ENCODE measurements at regions not wholly inside any gene's neighbourhood (a gene's known extent, or its start where the extent isn't known, plus 50 kb on each side); places are given as distances from the start of the nearest gene placed in this dataset.
"Not testable (repeated sequence)": the region's sequence is repeated elsewhere in the genome, so short reads cannot be mapped to it uniquely, and the experiment has no call there.

DNA sequence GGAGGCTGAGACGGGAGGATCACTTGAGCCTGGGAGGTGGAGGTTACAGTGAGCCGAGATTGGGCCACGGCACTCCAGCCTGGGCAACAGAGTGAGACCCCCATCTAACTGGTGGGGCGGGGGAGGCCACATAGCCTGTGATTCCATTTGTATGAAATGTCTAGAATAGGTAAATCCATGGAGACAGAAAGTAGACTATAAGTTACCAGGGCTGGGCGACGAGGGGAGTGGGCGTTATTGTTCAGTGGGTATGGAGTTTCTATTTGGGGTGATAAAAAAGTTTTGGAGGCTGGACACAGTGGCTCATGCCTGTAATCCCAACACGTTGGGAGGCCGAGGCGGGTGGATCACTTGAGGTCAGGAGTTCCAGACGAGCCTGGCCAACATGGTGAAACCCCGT is 97.8 kb downstream of the CRLF3 start:
- TF ChIP-seq, protein P1, sequence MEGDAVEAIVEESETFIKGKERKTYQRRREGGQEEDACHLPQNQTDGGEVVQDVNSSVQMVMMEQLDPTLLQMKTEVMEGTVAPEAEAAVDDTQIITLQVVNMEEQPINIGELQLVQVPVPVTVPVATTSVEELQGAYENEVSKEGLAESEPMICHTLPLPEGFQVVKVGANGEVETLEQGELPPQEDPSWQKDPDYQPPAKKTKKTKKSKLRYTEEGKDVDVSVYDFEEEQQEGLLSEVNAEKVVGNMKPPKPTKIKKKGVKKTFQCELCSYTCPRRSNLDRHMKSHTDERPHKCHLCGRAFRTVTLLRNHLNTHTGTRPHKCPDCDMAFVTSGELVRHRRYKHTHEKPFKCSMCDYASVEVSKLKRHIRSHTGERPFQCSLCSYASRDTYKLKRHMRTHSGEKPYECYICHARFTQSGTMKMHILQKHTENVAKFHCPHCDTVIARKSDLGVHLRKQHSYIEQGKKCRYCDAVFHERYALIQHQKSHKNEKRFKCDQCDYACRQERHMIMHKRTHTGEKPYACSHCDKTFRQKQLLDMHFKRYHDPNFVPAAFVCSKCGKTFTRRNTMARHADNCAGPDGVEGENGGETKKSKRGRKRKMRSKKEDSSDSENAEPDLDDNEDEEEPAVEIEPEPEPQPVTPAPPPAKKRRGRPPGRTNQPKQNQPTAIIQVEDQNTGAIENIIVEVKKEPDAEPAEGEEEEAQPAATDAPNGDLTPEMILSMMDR (IDR thresholded peaks at IDR 0.05), result not testable (repeated sequence)
- not testable (repeated sequence) for TF ChIP-seq EZH2 (IDR thresholded peaks at IDR 0.05; ENCODE audit: borderline replicate concordance, insufficient read depth, low read depth, low read length, poor library complexity, severe bottlenecking)
